Kidney glomerular epithelial cell (primary cell): ENCODE measurements at regions not wholly inside any gene's neighbourhood (a gene's known extent, or its start where the extent isn't known, plus 50 kb on each side); places are given as distances from the start of the nearest gene placed in this dataset.

Experiments
- DNase-seq: peaks from one replicate; lab custom pipeline; 2025; lab: John Stamatoyannopoulos, UW

- DNase-seq, result no peak
Measured at GRCh38 chr1:14100919-14101318, 400.9 kb downstream of the PRDM2 start.

GRCh38 chr1:14102180-14102579 lies 402.2 kb downstream of the PRDM2 start:
- no peak for DNase-seq

- DNase-seq, result no peak
Measured at GRCh38 chr1:14103878-14104430, 404.0 kb downstream of the PRDM2 start.

GRCh38 chr1:14106126-14106525 lies 406.1 kb downstream of the PRDM2 start:
- DNase-seq, result no peak

GRCh38 chr1:14106679-14107313 lies 406.8 kb downstream of the PRDM2 start:
- DNase-seq, result no peak

- DNase-seq, result peak; percentile 21
Measured at GRCh38 chr1:14108356-14109275, 408.6 kb downstream of the PRDM2 start.

GRCh38 chr1:14109276-14109635 lies 409.3 kb downstream of the PRDM2 start:
- no peak for DNase-seq

- DNase-seq, result no peak
Measured at GRCh38 chr1:14110040-14110439, 410.1 kb downstream of the PRDM2 start.

GRCh38 chr1:14111121-14111520 lies 411.1 kb downstream of the PRDM2 start:
- DNase-seq, result no peak

- DNase-seq, result no peak
Measured at GRCh38 chr1:14112613-14113012, 412.6 kb downstream of the PRDM2 start.

GRCh38 chr1:14113271-14113670 lies 413.3 kb downstream of the PRDM2 start:
- DNase-seq, result no peak

- peak; percentile 60 for DNase-seq
Measured at GRCh38 chr1:14113841-14114567, 414.0 kb downstream of the PRDM2 start.

GRCh38 chr1:14115976-14116375 lies 416.0 kb downstream of the PRDM2 start:
- no peak for DNase-seq

- DNase-seq, result no peak
Measured at GRCh38 chr1:14117700-14118099, 417.7 kb downstream of the PRDM2 start.

GRCh38 chr1:14118691-14119485 lies 418.9 kb downstream of the PRDM2 start:
- DNase-seq, result no peak

- DNase-seq, result no peak
Measured at GRCh38 chr1:14120895-14121294, 420.9 kb downstream of the PRDM2 start.

- peak; percentile 72 for DNase-seq
Measured at GRCh38 chr1:14128096-14128495, 428.1 kb downstream of the PRDM2 start.

- no peak for DNase-seq
Measured at GRCh38 chr1:14129009-14129408, 429.0 kb downstream of the PRDM2 start.

- DNase-seq, result no peak
Measured at GRCh38 chr1:14135070-14135469, 435.1 kb downstream of the PRDM2 start.

GRCh38 chr1:14136152-14136763 lies 436.3 kb downstream of the PRDM2 start:
- no peak for DNase-seq

- no peak for DNase-seq
Measured at GRCh38 chr1:14136881-14137280, 436.9 kb downstream of the PRDM2 start.
